ENCODE measurements at regions not wholly inside any gene's neighbourhood (a gene's known extent, or its start where the extent isn't known, plus 50 kb on each side); places are given as distances from the start of the nearest gene placed in this dataset.

DNA sequence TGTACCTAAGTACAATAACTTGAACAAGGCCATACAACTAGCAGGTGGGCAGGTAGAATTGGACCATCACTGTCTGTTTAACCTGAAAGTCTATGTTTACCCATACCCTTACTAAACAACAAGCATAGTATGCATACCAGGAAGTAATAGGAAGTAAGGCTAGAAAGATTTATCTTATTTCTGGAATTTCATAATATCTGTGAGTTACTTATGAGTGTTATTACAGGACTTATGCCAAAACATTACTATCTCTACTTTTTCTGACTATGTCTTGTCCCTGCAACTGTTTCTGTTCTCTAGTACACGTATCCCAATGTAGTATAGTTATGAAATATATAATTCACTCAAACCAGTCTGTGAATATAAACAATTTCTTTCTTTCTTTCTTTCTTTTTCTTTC lies 1400.8 kb upstream of the TENM4 start:
- H3K79me2 ChIP-seq (ENCODE audit: insufficient read depth, low read length) = no peaks in the 10 kb centered on the region
- no peaks in the 10 kb centered on the region for H3K4me1 ChIP-seq (ENCODE audit: insufficient read depth, low read length)
- H3T11ph ChIP-seq (ENCODE audit: low read length) = no peak overlapping the region
- Mint-ChIP-seq H3K9me3 (no peaks in the 10 kb centered on the region), H3K4me1 (no peaks in the 10 kb centered on the region), H3K27ac (no peak overlapping the region), H3K4me3 (no peak overlapping the region), H3K27me3 (ENCODE audit: low read depth) (no peaks in the 10 kb centered on the region), H3K36me3 (ENCODE audit: insufficient read depth in 1 of 3, low read depth in 3 of 3) (no peaks in the 10 kb centered on the region)
- no peak overlapping the region for H3K18ac ChIP-seq (ENCODE audit: insufficient read length, low read depth, low read length)
- H3K79me1 ChIP-seq (ENCODE audit: insufficient read depth, low read depth, low read length, poor library complexity, severe bottlenecking) = no peaks in the 10 kb centered on the region
- H3K9ac ChIP-seq (ENCODE audit: extremely low read depth, insufficient read length, low read length) = no peak overlapping the region
- H2BK5ac ChIP-seq (ENCODE audit: insufficient read length, low read length) = no peak overlapping the region
- H3K4me2 ChIP-seq (ENCODE audit: insufficient read depth, insufficient read length, low read length) = no peak overlapping the region
- H3K27ac ChIP-seq (ENCODE audit: insufficient read length, low read depth, low read length) = no peak overlapping the region
- no CpG with 5 or more reads among the region's 1 CpG for WGBS (ENCODE audit: extremely low coverage, insufficient read length, low lambda C conversion rate)
- H4K20me1 ChIP-seq (ENCODE audit: control insufficient read depth, insufficient read depth, insufficient read length) = no peaks in the 10 kb centered on the region
- H4K8ac ChIP-seq (replicated peaks; ENCODE audit: insufficient read length, low read depth, low read length) = no peak overlapping the region
- no peak overlapping the region for H4K5ac ChIP-seq (ENCODE audit: insufficient read length, low read depth, low read length)
- DNase-seq = no peak
- no peak overlapping the region for H3K56ac ChIP-seq (ENCODE audit: insufficient read length, low read depth, low read length)
- H4K91ac ChIP-seq (ENCODE audit: insufficient read length, low read depth, low read length) = no peak overlapping the region
- H2AK5ac ChIP-seq (ENCODE audit: insufficient read length, low read length) = no peak overlapping the region
- H2BK120ac ChIP-seq (ENCODE audit: low read depth, low read length, poor library complexity, severe bottlenecking) = no peak overlapping the region
- no peak overlapping the region for H2BK20ac ChIP-seq (ENCODE audit: low read depth, low read length, poor library complexity, severe bottlenecking)
- no peaks in the 10 kb centered on the region for H3K9me3 ChIP-seq (ENCODE audit: control insufficient read depth, low read depth, low read length)
- TF ChIP-seq, protein P1, sequence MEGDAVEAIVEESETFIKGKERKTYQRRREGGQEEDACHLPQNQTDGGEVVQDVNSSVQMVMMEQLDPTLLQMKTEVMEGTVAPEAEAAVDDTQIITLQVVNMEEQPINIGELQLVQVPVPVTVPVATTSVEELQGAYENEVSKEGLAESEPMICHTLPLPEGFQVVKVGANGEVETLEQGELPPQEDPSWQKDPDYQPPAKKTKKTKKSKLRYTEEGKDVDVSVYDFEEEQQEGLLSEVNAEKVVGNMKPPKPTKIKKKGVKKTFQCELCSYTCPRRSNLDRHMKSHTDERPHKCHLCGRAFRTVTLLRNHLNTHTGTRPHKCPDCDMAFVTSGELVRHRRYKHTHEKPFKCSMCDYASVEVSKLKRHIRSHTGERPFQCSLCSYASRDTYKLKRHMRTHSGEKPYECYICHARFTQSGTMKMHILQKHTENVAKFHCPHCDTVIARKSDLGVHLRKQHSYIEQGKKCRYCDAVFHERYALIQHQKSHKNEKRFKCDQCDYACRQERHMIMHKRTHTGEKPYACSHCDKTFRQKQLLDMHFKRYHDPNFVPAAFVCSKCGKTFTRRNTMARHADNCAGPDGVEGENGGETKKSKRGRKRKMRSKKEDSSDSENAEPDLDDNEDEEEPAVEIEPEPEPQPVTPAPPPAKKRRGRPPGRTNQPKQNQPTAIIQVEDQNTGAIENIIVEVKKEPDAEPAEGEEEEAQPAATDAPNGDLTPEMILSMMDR (conservative IDR thresholded peaks at IDR 0.05) = no peak
- H3K14ac ChIP-seq (ENCODE audit: insufficient read depth, low read length) = no peak overlapping the region
- no peak overlapping the region for H2BK15ac ChIP-seq (ENCODE audit: low read depth, low read length)
- no peaks in the 10 kb centered on the region for H3K23me2 ChIP-seq (ENCODE audit: insufficient read length, low read depth, low read length, poor library complexity, severe bottlenecking)
- no peaks in the 10 kb centered on the region for H3K27me3 ChIP-seq (ENCODE audit: insufficient read depth, low read length)
- H3K23ac ChIP-seq (ENCODE audit: insufficient read length, low read depth, low read length) = no peak overlapping the region
- H2BK12ac ChIP-seq (ENCODE audit: insufficient read length, low read depth, low read length) = no peak overlapping the region
- no peak overlapping the region for H2AFZ ChIP-seq (ENCODE audit: low read length)
- H3K4ac ChIP-seq (ENCODE audit: low read depth, low read length) = no peak overlapping the region

Measured in H9 (cell line).